C4-2B (cell line): ENCODE measurements at regions not wholly inside any gene's neighbourhood (a gene's known extent, or its start where the extent isn't known, plus 50 kb on each side); places are given as distances from the start of the nearest gene placed in this dataset.

ENCODE experiments used
- ZFX ChIP-seq: fragments of 450-650 bp; IDR thresholded peaks from 2 replicates; pipeline ENCODE4 v1.6.1; 2017
- TF ChIP-seq, protein P1 (sequence below): fragments of 450-650 bp; conservative IDR thresholded peaks from 2 replicates; pipeline ENCODE4 v1.5.1; 2017; ENCODE audit warnings: mild to moderate bottlenecking

DNA sequence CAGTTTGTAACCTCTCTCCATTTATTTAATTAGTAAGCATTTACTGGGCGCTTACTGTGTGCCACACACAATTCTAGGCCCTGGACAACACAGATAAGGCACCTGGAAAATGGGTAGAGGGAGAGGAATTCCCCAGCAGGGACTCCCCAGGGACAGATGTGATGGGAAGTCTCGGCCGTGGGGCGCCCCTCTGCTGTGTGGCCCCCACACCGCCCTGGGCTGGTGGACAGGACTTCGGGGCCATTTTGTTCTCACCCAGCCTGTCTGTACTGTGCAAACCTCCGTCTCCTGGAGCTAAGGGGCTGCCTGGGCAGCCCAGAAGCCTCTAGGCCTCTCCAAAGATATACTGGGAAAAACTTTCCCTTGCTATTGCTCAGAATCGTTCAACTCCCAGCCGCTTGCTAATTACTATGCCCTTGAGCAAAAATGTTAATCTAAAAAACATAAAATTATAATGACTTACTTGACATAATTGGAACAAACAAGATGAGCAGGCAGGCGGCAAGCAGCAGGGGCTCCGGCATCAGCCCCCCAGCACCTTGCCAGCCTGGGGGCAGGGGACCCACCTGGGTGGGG is 64.4 kb upstream of the NCOR2 start:
- TF ChIP-seq, protein P1, sequence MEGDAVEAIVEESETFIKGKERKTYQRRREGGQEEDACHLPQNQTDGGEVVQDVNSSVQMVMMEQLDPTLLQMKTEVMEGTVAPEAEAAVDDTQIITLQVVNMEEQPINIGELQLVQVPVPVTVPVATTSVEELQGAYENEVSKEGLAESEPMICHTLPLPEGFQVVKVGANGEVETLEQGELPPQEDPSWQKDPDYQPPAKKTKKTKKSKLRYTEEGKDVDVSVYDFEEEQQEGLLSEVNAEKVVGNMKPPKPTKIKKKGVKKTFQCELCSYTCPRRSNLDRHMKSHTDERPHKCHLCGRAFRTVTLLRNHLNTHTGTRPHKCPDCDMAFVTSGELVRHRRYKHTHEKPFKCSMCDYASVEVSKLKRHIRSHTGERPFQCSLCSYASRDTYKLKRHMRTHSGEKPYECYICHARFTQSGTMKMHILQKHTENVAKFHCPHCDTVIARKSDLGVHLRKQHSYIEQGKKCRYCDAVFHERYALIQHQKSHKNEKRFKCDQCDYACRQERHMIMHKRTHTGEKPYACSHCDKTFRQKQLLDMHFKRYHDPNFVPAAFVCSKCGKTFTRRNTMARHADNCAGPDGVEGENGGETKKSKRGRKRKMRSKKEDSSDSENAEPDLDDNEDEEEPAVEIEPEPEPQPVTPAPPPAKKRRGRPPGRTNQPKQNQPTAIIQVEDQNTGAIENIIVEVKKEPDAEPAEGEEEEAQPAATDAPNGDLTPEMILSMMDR: no peak
- TF ChIP-seq ZFX: no peak
